ENCODE measurements at regions not wholly inside any gene's neighbourhood (a gene's known extent, or its start where the extent isn't known, plus 50 kb on each side); places are given as distances from the start of the nearest gene placed in this dataset.

DNA sequence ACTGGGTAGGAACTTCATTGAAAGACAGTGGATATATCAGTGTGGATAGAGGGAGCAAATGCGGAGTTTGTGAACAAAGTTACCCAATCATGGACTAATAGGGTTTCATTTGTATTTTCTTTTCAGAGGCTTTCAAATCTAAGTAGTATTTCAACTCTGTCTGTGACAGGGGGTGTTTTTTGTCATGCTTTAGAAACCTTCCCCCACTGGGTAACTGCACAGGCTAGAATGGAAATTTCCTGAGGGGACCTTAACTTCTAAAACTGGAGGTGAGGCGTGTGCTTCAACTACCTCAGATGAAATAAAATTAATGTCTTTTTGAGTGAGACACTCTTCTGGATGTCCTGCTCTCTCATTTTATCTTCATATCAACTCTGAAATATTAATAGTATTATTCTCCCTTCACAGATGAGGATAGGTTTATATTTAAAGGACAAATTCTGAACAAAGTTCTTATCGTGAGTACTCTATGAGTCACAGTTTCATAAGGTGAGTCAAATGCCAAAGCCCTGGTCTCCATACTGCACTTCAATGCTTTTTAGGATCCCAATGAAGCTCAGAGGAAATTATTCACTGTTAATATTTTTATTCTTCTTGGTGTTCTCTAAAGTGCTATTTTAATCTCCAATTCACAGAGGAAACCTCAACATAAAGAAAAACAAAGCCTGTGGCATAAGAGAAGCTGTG, 770.6 kb downstream of the CCSER2 start:
- TF ChIP-seq SP1 (IDR thresholded peaks at IDR 0.05) (no peak), FOXM1 (IDR thresholded peaks at IDR 0.05; ENCODE audit: borderline replicate concordance) (no peak), TARDBP (IDR thresholded peaks at IDR 0.05) (no peak), ARNT (IDR thresholded peaks at IDR 0.05) (no peak), LEF1 (IDR thresholded peaks at IDR 0.05; ENCODE audit: borderline replicate concordance) (no peak), SUZ12 (IDR thresholded peaks at IDR 0.05) (no peak), CTBP1 (IDR thresholded peaks at IDR 0.05; ENCODE audit: borderline replicate concordance) (no peak), HDGF (IDR thresholded peaks at IDR 0.05; ENCODE audit: borderline replicate concordance) (no peak)

Data from HEK293T (cell line).